Neuron (in vitro differentiated cells): ENCODE measurements at regions not wholly inside any gene's neighbourhood (a gene's known extent, or its start where the extent isn't known, plus 50 kb on each side); places are given as distances from the start of the nearest gene placed in this dataset.
A peak's percentile ranks its signal among the peaks of the same experiment; 100 is the strongest.
"Not testable (repeated sequence)": the region's sequence is repeated elsewhere in the genome, so short reads cannot be mapped to it uniquely, and the experiment has no call there.

Source experiments
- H2AFZ ChIP-seq: one replicate; pipeline ENCODE4 v1.6.1; 2013; ENCODE audit warnings: low read depth, mild to moderate bottlenecking, inconsistent platforms, low read length, moderate library complexity
- H3K27me3 ChIP-seq: one replicate; pipeline ENCODE4 v1.6.1; 2013; ENCODE audit warnings: low read length; ENCODE audit not compliant: insufficient read depth
- H3K36me3 ChIP-seq: one replicate; pipeline ENCODE4 v1.6.1; 2013; ENCODE audit warnings: low read length; ENCODE audit not compliant: insufficient read depth
- H3K4me1 ChIP-seq: one replicate; pipeline ENCODE4 v1.6.1; 2013; ENCODE audit warnings: low read length; ENCODE audit not compliant: insufficient read depth
- H3K4me3 ChIP-seq: 2 replicates; pipeline ENCODE4 v1.5.1; 2013; ENCODE audit warnings: mild to moderate bottlenecking, low read length, moderate library complexity
- H3K9me3 ChIP-seq: one replicate; pipeline ENCODE4 v1.6.1; 2013; ENCODE audit warnings: low read length

DNA sequence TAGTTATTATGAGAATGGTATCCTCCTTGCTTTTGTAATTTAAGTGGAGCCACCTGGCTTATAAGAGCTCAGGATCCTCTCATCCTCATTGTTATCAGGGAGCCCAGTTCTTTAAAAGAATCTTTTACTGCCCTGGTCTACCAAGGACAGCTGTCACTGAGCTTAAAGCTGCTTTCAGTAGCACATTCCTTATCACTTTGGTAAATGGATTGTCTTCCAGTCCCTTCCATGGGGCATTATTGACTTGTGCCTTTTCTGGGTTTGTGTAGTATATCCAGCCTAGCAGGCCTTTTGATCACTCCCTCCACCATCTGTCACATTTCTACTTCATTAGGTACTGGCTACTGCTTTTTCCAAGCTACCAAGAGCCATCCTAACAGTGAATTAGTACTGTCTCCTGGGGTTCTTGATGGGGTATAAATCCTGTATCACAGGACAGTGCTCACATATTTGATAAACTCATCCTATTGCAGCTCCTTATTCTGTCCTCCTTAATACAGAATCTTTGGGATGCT, 208.9 kb downstream of the TMEM26 start:
- Histone ChIP-seq H3K4me1 (no peaks in the 10 kb centered on the region), H3K4me3 (no peak overlapping the region), H3K36me3 (no peaks in the 10 kb centered on the region), H3K9me3 (no peaks in the 10 kb centered on the region), H3K27me3 (no peaks in the 10 kb centered on the region), H2AFZ (no peak overlapping the region)

DNA sequence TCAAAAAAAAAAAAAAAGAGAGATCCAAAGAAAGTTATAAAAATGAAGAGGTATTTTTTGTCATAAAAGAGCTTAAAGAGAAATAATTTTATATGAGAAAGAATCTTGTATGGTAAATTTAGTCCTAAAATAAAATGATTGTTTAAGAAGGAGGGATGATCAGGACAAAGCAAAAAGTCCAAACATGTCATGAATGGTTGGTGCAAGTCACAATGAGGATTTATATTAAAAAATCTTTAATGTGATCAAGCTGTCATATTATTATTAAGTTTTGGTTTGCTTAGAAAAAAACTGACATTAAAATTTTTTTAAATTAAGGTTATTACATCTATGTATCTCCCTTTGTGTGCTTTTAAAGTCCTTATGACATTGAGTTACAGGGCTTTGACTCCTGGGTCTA, 220.4 kb downstream of the TMEM26 start:
- H3K27me3 ChIP-seq: no peaks in the 10 kb centered on the region
- no peak overlapping the region for H3K4me3 ChIP-seq
- H2AFZ ChIP-seq: no peak overlapping the region
- no peaks in the 10 kb centered on the region for H3K4me1 ChIP-seq
- H3K36me3 ChIP-seq: no peaks in the 10 kb centered on the region
- H3K9me3 ChIP-seq: no peaks in the 10 kb centered on the region

DNA sequence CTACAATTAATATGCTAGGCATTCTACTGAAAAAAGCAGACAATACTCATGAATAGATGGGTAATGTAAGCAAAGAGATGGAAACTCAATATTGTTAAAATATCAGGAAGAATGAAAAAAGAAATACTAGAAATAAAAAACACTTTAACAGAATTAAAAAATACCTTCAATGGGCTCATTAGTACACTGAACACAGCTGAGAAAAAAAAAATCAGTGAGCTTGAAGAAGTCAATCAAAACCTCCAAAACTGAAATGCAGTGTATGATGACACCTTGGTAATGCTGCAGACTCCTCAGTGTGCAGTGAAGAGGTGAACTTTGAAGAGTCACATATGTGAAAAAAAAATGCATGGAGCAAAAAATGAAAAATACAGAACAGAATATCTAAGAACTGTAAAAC, 227.2 kb downstream of the TMEM26 start:
- H3K27me3 ChIP-seq: no peaks in the 10 kb centered on the region

DNA sequence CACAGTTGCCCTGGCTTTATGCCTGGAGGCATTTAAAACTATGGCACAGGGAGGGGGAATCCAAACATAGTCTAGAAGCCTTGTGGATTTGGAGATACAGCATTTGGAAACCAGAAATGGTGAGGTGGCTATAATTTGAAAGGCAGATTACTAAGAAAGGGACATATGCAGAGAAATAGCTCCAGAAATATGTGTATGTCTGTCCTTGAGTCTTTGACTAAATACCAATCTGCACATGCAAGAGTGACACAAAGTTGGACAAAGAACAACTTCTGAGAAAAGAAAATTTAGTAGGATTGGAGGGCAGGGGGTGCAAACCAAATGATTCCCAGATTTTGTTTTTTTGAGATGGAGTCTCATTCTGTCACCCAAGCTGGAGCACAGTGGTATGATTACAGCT, 229.6 kb downstream of the TMEM26 start:
- H3K36me3 ChIP-seq: no peaks in the 10 kb centered on the region
- H3K9me3 ChIP-seq: no peaks in the 10 kb centered on the region
- no peaks in the 10 kb centered on the region for H3K4me1 ChIP-seq
- no peak overlapping the region for H2AFZ ChIP-seq
- H3K4me3 ChIP-seq: no peak overlapping the region
- H3K27me3 ChIP-seq: no peaks in the 10 kb centered on the region

More for the DNA sequence above, 227.2 kb downstream of the TMEM26 start:
- Histone ChIP-seq H3K4me3 (no peak overlapping the region), H3K36me3 (no peaks in the 10 kb centered on the region), H2AFZ (no peak overlapping the region), H3K9me3 (no peaks in the 10 kb centered on the region), H3K4me1 (no peaks in the 10 kb centered on the region)

DNA sequence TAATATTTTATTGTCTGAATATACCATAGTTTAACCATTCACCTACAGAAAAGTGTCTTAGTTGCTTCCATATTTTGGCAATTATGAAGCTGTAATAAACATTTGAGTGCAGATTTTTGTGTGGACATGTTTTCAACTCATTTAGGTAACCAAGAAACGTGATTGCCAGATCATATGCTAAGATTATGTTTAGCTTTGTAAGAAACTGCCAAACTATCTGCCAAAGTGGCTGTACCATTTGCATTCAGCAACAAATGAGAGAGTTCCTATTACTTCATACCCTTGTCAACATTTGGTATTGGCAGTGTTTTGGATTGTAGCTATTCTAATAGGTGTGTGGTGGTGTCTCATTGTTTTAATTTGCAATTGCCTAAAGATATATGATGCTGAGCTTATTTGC, 233.5 kb downstream of the TMEM26 start:
- Histone ChIP-seq H3K27me3 (no peaks in the 10 kb centered on the region), H2AFZ (no peak overlapping the region), H3K36me3 (no peaks in the 10 kb centered on the region), H3K9me3 (no peaks in the 10 kb centered on the region), H3K4me1 (no peaks in the 10 kb centered on the region), H3K4me3 (no peak overlapping the region)

DNA sequence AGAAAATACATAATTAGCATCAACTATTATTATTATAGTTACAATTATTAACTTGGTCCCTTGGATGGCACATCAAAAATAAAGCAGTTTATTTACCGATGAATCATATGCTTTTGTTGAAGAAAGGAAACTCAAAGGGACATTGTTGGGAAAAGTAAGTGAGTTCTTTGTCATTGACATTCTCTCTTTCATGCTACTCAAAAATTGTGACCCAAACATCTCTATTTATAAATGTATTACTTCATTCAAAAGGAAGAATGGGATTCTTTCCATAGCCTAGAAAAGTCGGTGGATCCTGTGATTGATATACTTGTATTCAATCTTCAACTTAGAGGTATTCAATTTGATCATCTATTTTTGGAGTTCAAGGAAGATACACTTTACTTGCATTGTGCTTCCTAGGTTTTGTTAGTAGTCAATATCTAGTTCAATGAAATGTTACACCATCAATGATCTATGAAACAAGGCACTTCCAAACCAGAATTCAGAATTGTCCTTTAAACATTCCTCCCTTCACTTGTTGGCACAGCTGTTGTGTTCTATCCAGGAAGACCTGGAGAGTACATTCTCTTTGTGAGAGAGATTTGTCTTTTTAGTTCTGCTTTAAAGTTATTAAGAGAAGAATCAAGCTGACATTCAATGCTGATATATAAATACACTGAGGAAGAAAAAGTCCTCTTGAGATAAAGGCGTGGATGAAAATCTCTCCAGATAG, 235.2 kb downstream of the TMEM26 start:
- H3K27me3 ChIP-seq: no peaks in the 10 kb centered on the region
- no peaks in the 10 kb centered on the region for H3K9me3 ChIP-seq
- H3K4me3 ChIP-seq: no peak overlapping the region
- no peaks in the 10 kb centered on the region for H3K36me3 ChIP-seq
- H3K4me1 ChIP-seq: no peaks in the 10 kb centered on the region
- H2AFZ ChIP-seq: no peak overlapping the region

DNA sequence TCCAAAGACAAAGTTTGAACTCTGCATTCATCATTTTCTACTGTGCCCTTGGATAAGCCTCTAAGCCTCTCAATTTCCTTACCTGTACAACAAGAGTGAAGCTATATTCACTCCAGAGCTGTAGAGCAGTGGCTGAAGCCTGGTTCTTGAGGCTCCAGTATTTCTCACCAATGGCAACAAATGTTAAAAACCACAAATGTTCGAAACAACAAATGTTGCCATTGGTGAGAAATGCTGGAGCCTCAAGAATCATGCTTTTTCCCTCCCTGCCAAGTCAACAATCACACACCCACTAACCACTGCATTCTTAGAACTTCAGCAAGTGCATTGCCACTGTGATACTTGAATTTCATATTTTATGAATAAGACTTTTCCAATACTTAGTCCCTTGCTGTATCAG, 237.9 kb downstream of the TMEM26 start:
- Histone ChIP-seq H3K36me3 (no peaks in the 10 kb centered on the region), H3K9me3 (no peaks in the 10 kb centered on the region), H3K27me3 (no peaks in the 10 kb centered on the region), H3K4me1 (no peaks in the 10 kb centered on the region), H3K4me3 (no peak overlapping the region), H2AFZ (no peak overlapping the region)

DNA sequence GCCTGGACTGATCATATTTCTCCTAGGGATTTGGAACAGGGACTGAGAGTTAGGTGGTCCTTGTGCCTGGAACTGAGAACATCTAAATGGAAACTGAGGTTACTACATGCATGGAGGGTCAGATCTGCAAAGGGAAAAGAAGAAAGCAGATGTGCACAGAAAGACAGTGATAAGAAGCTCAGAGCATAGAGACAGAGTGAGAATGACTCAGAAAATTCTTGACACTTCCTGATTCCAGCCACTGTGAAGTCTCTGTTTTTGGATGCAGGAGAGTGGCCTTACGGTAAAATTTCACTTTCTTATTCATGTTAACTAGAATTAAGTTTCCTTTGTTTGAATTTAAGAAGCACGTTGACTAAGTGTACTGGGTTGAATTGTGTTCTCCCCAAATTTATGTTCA, 241.7 kb downstream of the TMEM26 start:
- Histone ChIP-seq H3K27me3 (no peaks in the 10 kb centered on the region), H3K9me3 (no peaks in the 10 kb centered on the region), H3K4me1 (no peaks in the 10 kb centered on the region), H3K4me3 (no peak overlapping the region), H3K36me3 (no peaks in the 10 kb centered on the region), H2AFZ (no peak overlapping the region)

DNA sequence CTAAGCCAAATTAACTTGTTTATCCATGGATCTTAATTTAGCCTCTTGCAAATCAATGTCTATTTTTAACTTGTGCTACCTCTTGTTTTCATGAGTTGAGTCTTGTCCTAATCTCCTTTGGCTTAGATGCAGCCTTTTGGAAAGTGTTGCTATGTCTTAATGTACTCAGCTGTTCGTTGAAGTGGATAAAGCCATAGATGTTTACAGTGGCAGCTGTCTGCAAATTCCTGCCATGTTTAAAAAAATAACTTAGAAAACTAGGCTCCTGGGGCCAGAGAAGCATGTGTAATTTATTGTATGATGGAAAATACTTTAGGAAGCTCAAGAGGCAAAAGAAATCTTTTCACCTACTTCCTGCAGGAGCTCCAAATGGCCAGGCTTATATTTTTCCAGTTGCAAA, 253.1 kb upstream of the RHOBTB1 start:
- no peaks in the 10 kb centered on the region for H3K4me1 ChIP-seq
- H3K36me3 ChIP-seq: no peaks in the 10 kb centered on the region
- H3K9me3 ChIP-seq: no peaks in the 10 kb centered on the region
- H2AFZ ChIP-seq: no peak overlapping the region
- H3K27me3 ChIP-seq: no peaks in the 10 kb centered on the region
- H3K4me3 ChIP-seq: no peak overlapping the region

DNA sequence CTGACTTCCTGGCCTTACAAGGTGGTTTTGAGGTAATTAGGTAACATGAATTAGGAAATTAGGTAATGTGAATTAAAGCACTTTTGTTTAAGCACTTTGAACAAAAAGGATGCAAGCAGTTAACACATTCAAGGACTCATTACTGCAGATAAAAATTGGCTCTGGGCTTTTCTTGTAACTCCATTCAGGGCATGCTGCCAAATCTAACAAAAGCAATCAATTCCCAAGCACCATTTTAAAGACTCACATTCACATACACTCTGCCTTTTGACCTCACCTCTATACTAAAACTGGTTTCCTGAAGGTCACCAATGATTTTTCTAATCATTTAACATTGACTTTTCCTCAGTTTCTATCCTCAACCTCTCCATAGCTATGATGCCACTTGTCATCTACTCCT, 251.2 kb upstream of the RHOBTB1 start:
- no peaks in the 10 kb centered on the region for H3K36me3 ChIP-seq
- no peaks in the 10 kb centered on the region for H3K27me3 ChIP-seq
- no peaks in the 10 kb centered on the region for H3K9me3 ChIP-seq
- H3K4me1 ChIP-seq: no peaks in the 10 kb centered on the region
- no peak overlapping the region for H3K4me3 ChIP-seq
- H2AFZ ChIP-seq: no peak overlapping the region

DNA sequence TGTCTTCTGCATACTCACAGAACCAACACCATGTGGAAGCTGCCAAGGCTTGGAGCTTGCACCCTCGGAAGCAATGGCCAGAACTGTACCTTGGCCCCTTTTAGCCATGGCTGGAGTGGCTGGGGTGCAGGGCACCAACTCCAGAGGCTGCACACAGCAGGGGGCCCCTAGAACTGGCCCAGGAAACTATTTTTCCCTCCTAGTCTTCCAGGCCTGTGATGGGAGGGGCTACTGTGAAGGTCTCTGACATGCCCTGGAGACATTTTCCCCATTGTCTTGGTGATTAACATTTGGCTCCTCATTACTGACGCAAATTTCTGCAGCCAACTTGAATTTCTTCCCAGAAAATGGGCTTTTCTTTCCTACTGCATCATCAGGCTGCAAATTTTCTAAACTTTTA, 248.6 kb upstream of the RHOBTB1 start:
- H2AFZ ChIP-seq, H3K27me3 ChIP-seq, H3K36me3 ChIP-seq, H3K4me3 ChIP-seq, H3K9me3 ChIP-seq: not testable (repeated sequence)
- H3K4me1 ChIP-seq: peaks cover 11% of the 10 kb centered on the region

DNA sequence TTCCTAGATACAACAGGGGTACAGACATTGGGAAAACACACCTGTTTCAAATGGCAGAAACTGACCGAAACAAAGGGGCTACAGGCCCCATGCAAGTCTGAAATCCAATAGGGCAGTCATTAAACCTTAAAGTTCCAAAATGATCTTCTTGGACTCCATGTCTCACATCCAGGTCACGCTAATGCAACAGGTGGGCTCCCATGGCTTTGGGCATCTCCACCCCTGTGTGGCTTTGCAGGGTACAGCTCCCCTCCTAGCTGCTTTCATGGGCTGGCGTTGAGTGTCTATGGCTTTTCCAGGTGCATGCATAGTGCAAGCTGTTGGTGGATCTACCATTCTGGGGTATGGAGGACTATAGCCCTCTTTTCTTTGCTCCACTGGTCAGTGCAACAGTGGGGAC, 248.1 kb upstream of the RHOBTB1 start:
- Histone ChIP-seq H3K4me1 (peaks cover 11% of the 10 kb centered on the region), H3K27me3 (no peaks in the 10 kb centered on the region), H3K9me3 (no peaks in the 10 kb centered on the region), H3K4me3 (no peak overlapping the region), H3K36me3 (no peaks in the 10 kb centered on the region), H2AFZ (no peak overlapping the region)

DNA sequence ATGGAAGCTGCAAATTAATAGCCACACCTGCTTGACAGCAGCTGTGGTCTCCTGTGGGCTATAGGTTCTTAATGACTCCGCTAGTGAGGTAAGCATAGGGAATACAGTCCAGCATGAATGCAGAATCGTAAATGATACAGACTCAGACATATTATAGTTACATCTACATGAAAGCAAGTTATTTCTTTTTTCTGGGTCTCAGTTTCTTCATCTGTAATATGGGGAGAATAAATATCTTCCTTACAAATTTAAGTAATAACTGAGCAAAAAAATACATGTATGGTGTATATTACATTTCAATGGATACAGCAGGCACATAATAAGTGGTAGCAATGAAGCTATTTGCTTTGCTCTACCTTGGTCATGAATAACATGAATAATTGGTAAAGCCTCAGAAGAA, 245.9 kb upstream of the RHOBTB1 start:
- Histone ChIP-seq H3K4me1 (peaks cover 11% of the 10 kb centered on the region), H3K27me3 (no peaks in the 10 kb centered on the region)

DNA sequence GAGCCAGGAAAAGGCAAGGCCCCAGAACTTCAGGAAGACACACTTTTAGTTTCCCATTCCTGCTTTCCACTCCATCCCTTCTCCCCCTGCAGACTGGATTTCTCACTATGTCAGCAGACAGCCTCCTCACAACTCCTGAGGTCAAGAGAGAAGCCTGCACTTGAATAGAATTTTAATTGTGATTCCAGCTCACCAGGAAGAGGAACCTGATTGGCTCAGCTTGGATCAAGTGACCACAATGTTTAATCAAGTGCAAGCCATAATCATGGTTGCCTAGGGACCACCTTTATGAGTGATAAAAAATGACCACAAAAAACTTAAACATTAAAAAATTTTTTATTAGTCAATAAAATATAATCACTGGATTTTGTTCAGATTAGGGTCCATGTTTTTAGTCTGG, 244.7 kb upstream of the RHOBTB1 start:
- H3K4me1 ChIP-seq: peaks cover 11% of the 10 kb centered on the region
- no peaks in the 10 kb centered on the region for H3K27me3 ChIP-seq
- H3K4me3 ChIP-seq: no peak overlapping the region
- peak overlapping the region; percentile 52 for H2AFZ ChIP-seq
- no peaks in the 10 kb centered on the region for H3K36me3 ChIP-seq
- no peaks in the 10 kb centered on the region for H3K9me3 ChIP-seq

More for the DNA sequence above, 245.9 kb upstream of the RHOBTB1 start:
- no peaks in the 10 kb centered on the region for H3K9me3 ChIP-seq
- no peaks in the 10 kb centered on the region for H3K36me3 ChIP-seq
- no peak overlapping the region for H3K4me3 ChIP-seq
- H2AFZ ChIP-seq: no peak overlapping the region
